ENCODE measurements at regions not wholly inside any gene's neighbourhood (a gene's known extent, or its start where the extent isn't known, plus 50 kb on each side); places are given as distances from the start of the nearest gene placed in this dataset.

DNA sequence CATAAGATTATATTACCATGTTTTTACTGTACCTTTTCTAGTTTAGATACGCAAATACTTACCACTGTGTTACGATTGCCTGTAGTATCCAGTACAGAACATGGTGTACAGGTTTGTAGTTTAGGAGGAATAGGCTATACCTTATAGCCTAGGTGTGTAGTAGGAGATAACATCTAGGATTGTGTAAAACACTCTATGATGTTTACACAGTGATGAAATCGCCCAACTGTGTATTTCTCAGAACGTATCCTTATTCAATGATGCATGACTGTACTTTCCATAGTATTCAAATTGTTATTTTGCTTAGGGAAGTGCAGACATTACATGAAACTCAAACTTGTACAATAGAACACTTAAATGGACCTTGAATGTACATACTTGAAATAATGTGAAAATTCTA is 188.1 kb upstream of the PDGFD start (continued):
- TF ChIP-seq RAD21 (IDR thresholded peaks at IDR 0.05 in 1 of 2, conservative IDR thresholded peaks at IDR 0.05 in 1 of 2; ENCODE audit: low read depth in 2 of 2, low read length in 2 of 2) (no peak), HDAC2 (IDR thresholded peaks at IDR 0.05; ENCODE audit: borderline replicate concordance in 1 of 2, low read depth in 2 of 2, low read length in 2 of 2) (no peak), CBX5 (IDR thresholded peaks at IDR 0.05; ENCODE audit: low read depth, low read length) (no peak)

Measured in H1 (cell line).